Stimulated activated CD8-positive, alpha-beta memory T cell treated with anti-CD3 and anti-CD28 coated beads, Interleukin-7, amount 100 ng/mL, for 24 hours (primary cell): ENCODE measurements at regions not wholly inside any gene's neighbourhood (a gene's known extent, or its start where the extent isn't known, plus 50 kb on each side); places are given as distances from the start of the nearest gene placed in this dataset.
"Not testable (repeated sequence)": the region's sequence is repeated elsewhere in the genome, so short reads cannot be mapped to it uniquely, and the experiment has no call there.

Source experiments
- DNase-seq: peaks from one replicate; pipeline ENCODE4 v3.0.0-alpha.2; 2020; ENCODE audit warnings: low read depth

- no peak for DNase-seq
Measured at GRCh38 chr3:104132566-104133403, 1233.9 kb upstream of the ALCAM start.

DNA sequence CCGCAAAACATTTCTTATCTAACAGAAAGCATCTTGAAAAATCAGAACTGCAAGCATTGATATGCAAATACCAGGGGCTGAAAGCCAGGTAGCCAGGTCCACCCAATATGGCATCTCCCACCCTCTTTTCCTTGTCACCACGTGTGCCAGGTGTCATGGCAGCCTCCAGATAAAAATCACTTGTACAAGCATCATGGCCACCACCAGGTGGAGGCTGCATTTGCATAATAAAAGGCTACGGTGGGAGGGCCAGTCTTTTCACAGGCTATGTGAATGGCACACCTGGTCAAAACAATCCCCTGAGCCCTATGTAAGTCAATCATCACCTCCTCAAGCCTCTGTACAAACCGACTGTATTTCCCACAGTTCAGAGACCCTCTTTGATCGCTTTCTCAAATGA lies 1233.1 kb upstream of the ALCAM start:
- DNase-seq: no peak

DNA sequence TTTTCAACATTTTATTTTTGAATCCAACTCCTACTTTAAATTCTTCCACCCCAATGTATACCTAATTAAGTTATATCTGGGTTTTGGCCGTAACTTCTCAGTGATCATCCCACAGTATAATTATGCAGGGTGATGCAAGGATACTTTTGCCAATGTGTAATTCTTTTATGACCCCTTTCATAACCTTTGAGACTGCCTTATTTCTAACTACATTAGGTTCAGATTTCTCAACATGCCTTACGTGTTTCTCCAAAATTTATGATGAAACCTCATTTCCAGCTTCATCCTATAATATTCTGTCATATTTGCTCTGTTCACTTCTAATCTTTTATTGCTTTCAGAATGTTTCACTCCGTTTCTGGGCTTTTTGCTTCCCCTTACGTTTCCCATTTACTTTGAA lies 1229.6 kb upstream of the ALCAM start:
- DNase-seq: no peak

DNA sequence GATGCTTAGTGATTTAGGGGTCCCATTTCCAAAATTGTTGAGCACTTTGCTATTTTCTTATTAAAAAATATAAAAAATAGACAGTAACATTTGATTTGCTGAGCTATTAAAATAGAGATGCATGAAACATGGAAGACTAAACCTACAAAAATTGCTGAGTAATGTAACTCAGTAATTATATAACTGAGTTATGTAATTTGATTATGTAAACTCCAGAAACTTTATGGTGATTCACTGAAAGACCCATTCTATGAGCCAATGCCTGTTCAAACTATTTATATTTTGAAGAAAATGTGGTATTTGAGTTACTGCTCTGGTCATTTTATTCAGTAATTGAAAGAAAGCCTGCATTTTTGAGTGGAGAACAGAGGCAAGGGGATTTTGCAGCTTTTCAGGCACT lies 1221.5 kb upstream of the ALCAM start:
- DNase-seq: no peak

DNA sequence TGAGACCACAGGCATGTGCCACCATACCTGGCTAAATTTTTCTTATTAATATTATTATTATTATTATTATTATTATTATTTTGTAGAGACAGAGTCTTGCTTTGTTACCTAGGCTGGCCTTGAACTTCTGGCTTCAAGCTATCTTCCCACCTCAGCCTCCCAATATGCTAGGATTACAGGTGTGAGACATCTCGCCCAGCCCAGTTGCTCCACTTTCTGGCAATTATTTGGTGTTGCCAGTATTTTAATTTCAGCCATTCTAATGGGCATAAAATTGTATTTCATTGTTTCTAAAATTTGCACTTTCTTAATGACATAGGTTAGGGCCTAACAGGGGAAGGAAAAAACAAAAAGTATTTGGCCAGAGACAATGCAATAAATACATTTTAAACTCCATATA lies 1217.6 kb upstream of the ALCAM start:
- no peak for DNase-seq

GRCh38 chr3:104150724-104151123 lies 1216.0 kb upstream of the ALCAM start:
- no peak for DNase-seq

- DNase-seq: no peak
Measured at GRCh38 chr3:104154896-104155295, 1211.8 kb upstream of the ALCAM start.

GRCh38 chr3:104165866-104166265 lies 1200.8 kb upstream of the ALCAM start:
- no peak for DNase-seq

DNA sequence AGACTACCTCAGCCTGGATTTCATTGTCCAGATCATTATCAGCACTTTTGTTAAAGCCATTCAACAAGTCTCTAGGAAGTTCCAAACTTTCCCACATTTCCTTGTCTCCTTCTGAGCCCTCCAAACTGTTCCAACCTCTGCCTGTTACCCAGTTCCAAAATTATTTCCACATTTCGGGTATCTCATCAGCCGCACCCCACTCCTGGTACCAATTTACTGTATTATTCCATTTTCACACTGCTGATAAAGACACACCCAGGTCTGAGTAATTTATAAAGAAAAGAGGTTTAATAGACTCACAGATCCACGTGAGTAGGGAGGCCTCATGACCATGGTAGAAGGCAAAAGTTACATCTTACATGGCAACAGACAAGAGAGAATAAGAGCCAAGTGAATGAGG lies 1198.3 kb upstream of the ALCAM start:
- DNase-seq: no peak

- no peak for DNase-seq
Measured at GRCh38 chr3:104175696-104176095, 1191.0 kb upstream of the ALCAM start.

GRCh38 chr3:104176706-104177105 lies 1190.0 kb upstream of the ALCAM start:
- DNase-seq: no peak

DNA sequence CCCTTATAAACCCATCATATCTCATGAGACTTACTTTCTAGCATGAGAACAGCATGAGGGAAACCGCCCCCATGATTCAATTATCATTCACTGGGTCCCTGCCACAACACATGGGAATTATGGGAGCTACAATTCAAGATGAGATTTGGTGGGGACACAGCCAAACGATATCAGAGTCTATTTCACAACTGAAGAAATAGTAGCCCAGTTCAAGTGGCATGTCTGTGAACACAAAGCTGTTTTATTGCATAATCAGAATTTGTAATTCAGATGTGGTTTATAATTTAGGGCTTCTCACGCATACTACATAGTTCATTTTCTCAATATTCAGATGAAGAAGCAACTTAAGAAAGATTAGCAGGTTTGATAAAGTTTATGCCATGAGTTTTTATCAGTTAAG lies 1188.0 kb upstream of the ALCAM start:
- no peak for DNase-seq

- DNase-seq: no peak
Measured at GRCh38 chr3:104180906-104181305, 1185.8 kb upstream of the ALCAM start.

GRCh38 chr3:104190681-104191080 lies 1176.0 kb upstream of the ALCAM start:
- DNase-seq: no peak

GRCh38 chr3:104198131-104198530 lies 1168.6 kb upstream of the ALCAM start:
- DNase-seq: no peak

GRCh38 chr3:104206925-104207324 lies 1159.8 kb upstream of the ALCAM start:
- no peak for DNase-seq

GRCh38 chr3:104214277-104214676 lies 1152.4 kb upstream of the ALCAM start:
- no peak for DNase-seq

DNA sequence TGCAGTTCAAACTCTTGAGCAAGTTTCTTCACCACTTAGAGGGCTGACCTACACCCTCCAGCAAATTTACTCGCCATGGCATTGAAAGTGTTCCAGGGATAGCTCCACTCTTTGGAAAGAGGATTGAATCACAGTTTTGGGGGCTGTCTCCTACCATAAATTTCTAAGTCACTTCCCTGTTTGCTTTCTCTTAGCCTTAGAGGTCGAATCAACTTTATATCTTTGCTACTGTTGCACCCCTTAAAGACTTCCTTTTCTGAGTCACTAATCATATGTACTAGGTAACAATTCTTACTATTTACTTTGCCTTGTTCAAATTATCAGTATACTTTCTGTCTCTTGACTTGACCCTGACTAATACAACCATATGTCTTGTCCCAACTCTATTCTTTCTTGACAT lies 1151.8 kb upstream of the ALCAM start:
- no peak for DNase-seq

DNA sequence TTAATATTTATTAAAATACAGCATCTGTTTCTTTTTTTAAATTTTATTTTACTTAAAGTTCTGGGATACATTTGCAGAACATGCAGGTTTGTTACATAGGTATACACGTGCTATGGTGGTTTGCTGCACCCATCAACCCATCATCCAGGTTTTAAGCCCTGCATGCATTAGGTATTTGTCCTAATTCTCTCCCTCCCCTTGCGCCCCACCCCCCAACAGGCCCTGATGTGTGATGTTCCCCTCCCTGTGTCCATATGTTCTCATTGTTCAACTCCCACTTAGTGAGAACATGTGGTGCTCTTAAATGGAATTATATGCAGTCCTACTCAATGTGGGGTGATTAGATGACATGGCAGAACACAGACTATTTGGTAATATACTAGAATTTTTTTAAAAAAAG lies 1147.7 kb upstream of the ALCAM start:
- DNase-seq: not testable (repeated sequence)

- DNase-seq: no peak
Measured at GRCh38 chr3:104234442-104235194, 1132.1 kb upstream of the ALCAM start.

DNA sequence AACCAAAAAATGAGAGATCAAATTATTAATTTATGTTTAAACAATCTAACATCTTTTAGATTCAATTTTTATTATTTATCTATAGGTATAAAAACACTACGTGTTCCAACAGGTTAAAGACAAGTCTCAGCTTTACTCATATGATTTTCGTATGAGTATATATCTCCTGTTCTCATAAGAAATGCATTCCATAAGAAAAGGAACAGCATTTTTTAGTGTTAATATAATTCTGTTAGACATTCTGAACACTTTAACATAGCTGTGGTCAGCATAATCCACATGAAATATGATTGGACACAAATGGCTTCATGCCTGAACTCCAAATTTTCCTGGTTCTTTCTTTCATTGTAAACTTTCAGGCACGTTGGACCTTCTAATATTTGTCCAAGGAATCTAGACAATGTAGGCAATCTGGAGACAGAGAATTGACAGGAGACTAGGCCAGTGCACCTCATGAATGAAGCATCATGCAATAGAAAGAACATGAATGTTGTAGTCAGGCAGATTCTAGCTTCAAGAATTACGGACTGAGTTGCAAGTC lies 1122.0 kb upstream of the ALCAM start:
- no peak for DNase-seq

GRCh38 chr3:104245261-104245660 lies 1121.4 kb upstream of the ALCAM start:
- DNase-seq: no peak

GRCh38 chr3:104245981-104246380 lies 1120.7 kb upstream of the ALCAM start:
- no peak for DNase-seq
